Cardiac fibroblast (primary cell): ENCODE measurements at regions not wholly inside any gene's neighbourhood (a gene's known extent, or its start where the extent isn't known, plus 50 kb on each side); places are given as distances from the start of the nearest gene placed in this dataset.
"Not testable (repeated sequence)": the region's sequence is repeated elsewhere in the genome, so short reads cannot be mapped to it uniquely, and the experiment has no call there.

Experiments
- DNase-seq, 2 donors: peaks; one replicate each; pipeline versions ENCODE4 v3.0.0 to v3.0.0-alpha.2; 2010; ENCODE audit warnings: low read depth in 2 of 2
- H3K4me3 ChIP-seq, 2 donors: replicated peaks in 1 of 2; 1 replicate in 1 of 2; 2 replicates in 1 of 2; pipeline ENCODE4 v1.5.1; 2011; ENCODE audit warnings: low read depth in 2 of 2, low read length in 2 of 2, mild to moderate bottlenecking in 2 of 2, moderate library complexity in 1 of 2
- TF ChIP-seq, protein P1 (sequence below): IDR thresholded peaks from one replicate; pipeline ENCODE4 v1.5.1; 2011; ENCODE audit warnings: low read depth, mild to moderate bottlenecking, low read length, inconsistent platforms

DNA sequence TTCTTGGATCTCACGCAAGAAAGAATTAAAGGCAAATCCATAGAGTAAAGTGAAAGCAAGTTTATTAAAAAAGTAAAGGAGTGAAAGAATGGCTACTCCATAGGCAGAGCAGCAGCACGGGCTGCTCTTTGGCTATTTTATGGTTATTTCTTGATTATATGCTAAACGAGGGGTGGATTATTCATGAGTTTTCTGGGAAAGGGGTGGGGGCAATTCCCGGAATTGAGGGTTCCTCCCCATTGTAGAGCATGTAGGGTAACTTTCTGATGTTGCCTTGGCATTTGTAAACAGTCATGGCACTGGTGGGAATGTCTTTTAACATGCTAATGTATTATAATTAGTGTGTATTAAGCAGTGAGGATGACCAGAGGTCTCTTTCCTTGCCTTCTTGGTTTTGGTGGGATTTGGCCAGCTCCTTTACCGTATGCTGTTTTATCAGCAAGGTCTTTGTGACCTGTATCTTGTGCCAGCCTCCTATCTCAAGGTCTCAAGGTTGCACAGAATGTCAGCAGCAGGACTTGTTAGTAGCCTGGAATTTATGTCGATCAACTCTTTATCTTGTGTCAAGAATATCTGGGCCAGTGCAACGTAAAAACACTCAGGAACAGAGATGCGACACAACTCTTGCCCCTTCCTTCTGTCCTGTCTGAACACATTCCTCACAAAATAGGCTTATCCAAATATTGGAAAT lies 931.4 kb downstream of the QKI start:
- DNase-seq: no peak
- H3K4me3 ChIP-seq: no peak overlapping the region
- TF ChIP-seq, protein P1, sequence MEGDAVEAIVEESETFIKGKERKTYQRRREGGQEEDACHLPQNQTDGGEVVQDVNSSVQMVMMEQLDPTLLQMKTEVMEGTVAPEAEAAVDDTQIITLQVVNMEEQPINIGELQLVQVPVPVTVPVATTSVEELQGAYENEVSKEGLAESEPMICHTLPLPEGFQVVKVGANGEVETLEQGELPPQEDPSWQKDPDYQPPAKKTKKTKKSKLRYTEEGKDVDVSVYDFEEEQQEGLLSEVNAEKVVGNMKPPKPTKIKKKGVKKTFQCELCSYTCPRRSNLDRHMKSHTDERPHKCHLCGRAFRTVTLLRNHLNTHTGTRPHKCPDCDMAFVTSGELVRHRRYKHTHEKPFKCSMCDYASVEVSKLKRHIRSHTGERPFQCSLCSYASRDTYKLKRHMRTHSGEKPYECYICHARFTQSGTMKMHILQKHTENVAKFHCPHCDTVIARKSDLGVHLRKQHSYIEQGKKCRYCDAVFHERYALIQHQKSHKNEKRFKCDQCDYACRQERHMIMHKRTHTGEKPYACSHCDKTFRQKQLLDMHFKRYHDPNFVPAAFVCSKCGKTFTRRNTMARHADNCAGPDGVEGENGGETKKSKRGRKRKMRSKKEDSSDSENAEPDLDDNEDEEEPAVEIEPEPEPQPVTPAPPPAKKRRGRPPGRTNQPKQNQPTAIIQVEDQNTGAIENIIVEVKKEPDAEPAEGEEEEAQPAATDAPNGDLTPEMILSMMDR: no peak

DNA sequence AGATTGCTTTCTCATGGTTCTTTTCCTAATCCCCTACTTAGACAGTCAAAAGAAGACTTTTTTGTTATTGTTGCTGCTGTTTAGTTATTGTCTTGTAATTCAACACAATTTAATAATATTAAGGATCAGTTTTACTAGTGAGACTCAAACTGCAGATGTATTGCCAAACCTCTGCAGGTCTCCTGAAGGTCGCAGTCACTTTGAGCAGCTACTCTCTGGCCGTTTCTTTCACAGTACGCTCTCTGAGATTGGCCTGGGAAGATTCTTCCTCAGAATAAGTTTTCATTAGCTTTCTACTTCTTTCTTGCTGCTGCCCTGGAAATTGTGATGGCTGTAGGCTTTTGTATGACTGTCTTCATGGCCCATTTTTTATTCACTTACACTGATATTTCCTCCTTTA lies 930.8 kb downstream of the QKI start:
- DNase-seq: no peak
- H3K4me3 ChIP-seq: no peak overlapping the region
- TF ChIP-seq, protein P1: no peak

DNA sequence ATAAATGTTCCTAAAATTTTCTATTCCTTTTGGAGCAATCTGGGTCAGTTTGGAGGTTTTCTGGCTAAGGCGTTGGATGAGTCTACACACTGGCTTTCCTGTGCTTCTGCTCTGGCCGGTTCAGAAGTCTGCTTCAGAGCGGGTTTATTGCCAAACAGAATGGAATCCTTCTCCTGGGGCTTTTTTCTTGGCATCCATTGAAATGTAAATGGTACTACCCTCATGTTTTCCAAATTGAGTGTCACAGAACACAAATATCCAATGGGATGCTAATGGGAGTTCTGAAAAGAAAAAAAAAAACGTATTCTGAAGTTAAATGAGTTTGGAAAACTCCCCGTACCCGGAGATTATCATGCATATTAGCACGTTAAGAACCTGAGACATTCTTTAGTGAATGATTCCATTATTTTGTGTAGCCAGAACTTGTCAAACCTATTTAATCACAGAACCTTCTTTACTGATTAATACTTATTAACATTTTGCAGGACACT lies 930.3 kb downstream of the QKI start:
- DNase-seq: peak in 1 of 2 donors; percentile 58
- H3K4me3 ChIP-seq: no peak overlapping the region
- TF ChIP-seq, protein P1: no peak

DNA sequence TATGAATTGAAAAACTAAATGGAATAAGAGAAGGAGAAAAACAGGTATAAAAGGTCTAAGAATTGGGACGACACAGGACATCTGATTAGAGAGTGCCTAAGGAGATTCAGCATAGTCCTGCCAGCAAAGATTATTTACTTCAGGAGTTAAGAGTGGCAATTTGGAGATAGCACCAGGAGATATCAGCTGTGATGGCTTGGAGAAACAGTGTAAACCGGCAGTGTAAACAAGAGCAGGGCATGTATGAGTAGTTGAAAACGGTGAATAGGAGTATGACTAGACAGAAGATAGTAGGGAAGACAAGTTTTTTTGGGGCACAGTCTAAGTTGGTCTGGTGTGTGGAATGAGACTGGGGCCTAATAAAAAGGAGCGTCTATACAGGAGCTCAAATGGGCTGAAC lies 924.9 kb downstream of the QKI start:
- DNase-seq, H3K4me3 ChIP-seq: not testable (repeated sequence)

DNA sequence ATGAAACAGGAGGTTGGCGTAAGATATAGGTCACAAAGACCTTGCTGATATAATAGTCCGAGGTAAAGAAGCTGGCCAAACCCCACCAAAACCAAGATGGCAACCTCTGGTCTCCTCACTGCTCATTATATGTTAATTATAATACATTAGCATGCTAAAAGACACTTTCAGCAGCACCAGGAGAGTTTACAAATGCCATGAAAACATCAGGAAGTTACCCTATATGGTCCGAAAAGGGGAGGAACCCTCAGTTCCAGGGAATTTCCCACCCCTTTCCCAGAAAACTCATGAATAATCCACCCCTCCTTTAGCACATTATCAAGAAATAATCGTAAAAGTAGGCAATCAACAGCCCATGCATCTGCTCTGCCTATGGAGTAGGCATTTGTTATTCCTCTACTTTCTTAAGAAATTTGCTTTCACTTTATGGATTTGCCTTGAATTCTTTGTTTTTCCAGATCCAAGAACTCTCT lies 923.4 kb downstream of the QKI start:
- TF ChIP-seq, protein P1: no peak
- DNase-seq: no peak
- H3K4me3 ChIP-seq: no peak overlapping the region

DNA sequence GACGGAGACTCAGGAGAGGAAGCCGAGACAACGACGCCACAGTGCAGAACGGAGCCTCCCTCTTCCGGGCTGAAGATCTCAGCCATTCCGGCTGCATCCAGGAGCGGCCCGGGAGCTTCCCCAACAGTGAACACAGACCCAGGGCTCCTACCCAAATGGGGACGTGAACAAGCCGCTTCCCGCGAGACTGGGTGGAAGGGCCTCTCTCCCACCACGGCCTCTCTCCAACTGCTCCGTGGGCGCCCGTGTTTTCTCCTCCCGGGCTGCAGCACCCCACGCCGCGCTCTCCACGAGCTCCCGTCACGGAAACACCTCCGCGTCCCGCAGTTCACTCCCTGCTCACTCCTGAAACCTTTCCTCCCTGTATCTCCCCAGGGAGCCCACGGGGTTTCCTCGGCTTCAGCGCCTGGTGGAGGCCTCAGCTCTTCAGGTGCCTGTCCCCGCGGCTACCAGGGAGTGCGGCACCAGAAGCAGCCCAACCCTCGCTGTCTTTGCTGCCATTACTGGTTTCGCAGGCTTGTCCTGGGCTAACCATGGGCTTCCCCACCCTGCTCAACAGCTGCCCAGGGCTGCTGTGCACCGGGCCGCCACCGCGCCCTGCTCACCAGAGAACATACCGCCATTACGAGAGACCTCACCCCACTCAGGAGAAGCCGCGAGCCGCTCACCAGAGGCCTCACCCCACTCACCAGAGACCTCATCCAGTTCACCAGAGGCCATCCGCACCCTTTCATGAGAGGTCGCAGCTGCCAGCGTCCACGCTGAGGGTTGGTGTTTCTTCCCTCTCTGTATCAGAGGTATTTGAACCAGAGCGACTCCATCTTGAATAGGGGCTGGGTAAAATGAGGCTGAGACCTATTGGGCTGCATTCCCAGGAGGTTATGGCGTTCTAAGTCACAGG lies 922.8 kb downstream of the QKI start:
- TF ChIP-seq, protein P1: no peak

DNA sequence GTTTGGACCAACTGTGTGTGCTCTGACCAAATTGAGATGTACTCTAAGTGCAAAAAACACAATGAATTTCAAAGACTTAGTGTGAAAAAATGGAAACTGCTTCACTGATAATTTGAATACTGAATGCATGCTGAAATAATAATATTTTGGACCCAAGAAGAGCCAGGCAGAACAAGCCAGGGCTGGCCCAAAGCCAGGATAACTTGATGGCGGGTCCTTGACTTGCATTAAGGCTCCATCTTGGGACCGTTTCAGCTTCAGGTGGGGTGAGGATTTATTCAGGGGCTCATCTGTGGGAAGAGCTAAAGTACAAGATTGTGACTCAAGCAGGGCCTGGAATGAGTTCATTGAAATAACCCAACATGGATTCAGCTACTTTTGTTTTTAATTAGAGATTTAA lies 921.9 kb downstream of the QKI start:
- TF ChIP-seq, protein P1: no peak
- no peak for DNase-seq

More for the DNA sequence above, 922.8 kb downstream of the QKI start:
- H3K4me3 ChIP-seq: no peak overlapping the region
- no peak for DNase-seq

More for the DNA sequence above, 921.9 kb downstream of the QKI start:
- no peak overlapping the region for H3K4me3 ChIP-seq
